Common myeloid progenitor, CD34-positive (primary cell): ENCODE measurements at regions not wholly inside any gene's neighbourhood (a gene's known extent, or its start where the extent isn't known, plus 50 kb on each side); places are given as distances from the start of the nearest gene placed in this dataset.
"Not testable (repeated sequence)": the region's sequence is repeated elsewhere in the genome, so short reads cannot be mapped to it uniquely, and the experiment has no call there.

ENCODE experiments used
- CTCF ChIA-PET: fragments of 350-600 bp; sonication (Branson Sonifier 250); formaldehyde crosslinking; loops from one replicate; lab custom pipeline; 2021; ENCODE audit warnings: antibody characterized with exemption; lab: Charles Lee
- POLR2A ChIA-PET: fragments of 350-600 bp; sonication (Branson Sonifier 250); formaldehyde crosslinking; loops from one replicate; lab custom pipeline; 2021; ENCODE audit warnings: antibody characterized with exemption; lab: Charles Lee
- DNase-seq, 3 donors: peaks; one replicate each; pipeline versions ENCODE4 v3.0.0 to v3.0.0-alpha.2; 2013
- H3K27ac ChIP-seq, 2 experiments: 1 replicate in 1 of 2; 2 replicates in 1 of 2; pipeline ENCODE4 v1.7.0; 2013; ENCODE audit warnings: inconsistent platforms in 2 of 2, low read length in 2 of 2, mild to moderate bottlenecking in 2 of 2, low read depth in 1 of 2, moderate library complexity in 1 of 2; ENCODE audit not compliant: severe bottlenecking in 2 of 2, insufficient read depth in 1 of 2, poor library complexity in 1 of 2
- H3K27me3 ChIP-seq, 5 experiments: replicated peaks in 2 of 5; 1 replicate in 3 of 5; 2 replicates in 2 of 5; pipeline versions ENCODE4 v1.6.1 to v1.7.0; 2013; ENCODE audit warnings: low read length in 4 of 5, mild to moderate bottlenecking in 2 of 5, moderate library complexity in 2 of 5, inconsistent platforms in 1 of 5; ENCODE audit not compliant: insufficient read depth in 5 of 5, control insufficient read depth in 4 of 5
- H3K36me3 ChIP-seq, 4 experiments: 1 replicate in 2 of 4; 2 replicates in 2 of 4; pipeline versions ENCODE4 v1.6.1 to v1.7.0; 2013; ENCODE audit warnings: low read length in 3 of 4, control low read depth in 1 of 4, mild to moderate bottlenecking in 1 of 4; ENCODE audit not compliant: control insufficient read depth in 4 of 4, insufficient read depth in 4 of 4
- H3K4me1 ChIP-seq, 4 experiments: 1 replicate in 3 of 4; 2 replicates in 1 of 4; pipeline versions ENCODE4 v1.6.1 to v1.7.1; 2013; ENCODE audit warnings: low read length in 3 of 4, mild to moderate bottlenecking in 3 of 4, control low read depth in 1 of 4, inconsistent platforms in 1 of 4, moderate library complexity in 1 of 4; ENCODE audit not compliant: control insufficient read depth in 4 of 4, insufficient read depth in 4 of 4; ENCODE audit errors: control extremely low read depth in 1 of 4
- H3K4me3 ChIP-seq, 7 experiments: 1 replicate in 4 of 7; 2 replicates in 3 of 7; pipeline versions ENCODE4 v1.5.1 to v1.7.0; 2013; ENCODE audit warnings: mild to moderate bottlenecking in 7 of 7, low read length in 6 of 7, moderate library complexity in 6 of 7, inconsistent platforms in 2 of 7, low read depth in 2 of 7, control low read depth in 1 of 7; ENCODE audit not compliant: insufficient read depth in 4 of 7, control insufficient read depth in 1 of 7; ENCODE audit errors: extremely low read depth in 1 of 7
- H3K9me3 ChIP-seq, 5 experiments: 1 replicate in 4 of 5; 2 replicates in 1 of 5; pipeline versions ENCODE4 v1.6.1 to v1.7.1; 2013; ENCODE audit warnings: low read length in 4 of 5, mild to moderate bottlenecking in 2 of 5, inconsistent platforms in 1 of 5, low read depth in 1 of 5, moderate library complexity in 1 of 5; ENCODE audit not compliant: control insufficient read depth in 4 of 5, insufficient read depth in 2 of 5; ENCODE audit errors: control extremely low read depth in 1 of 5
- WGBS: methylation state at CpG from one replicate; pipeline ENCODE4 v1.1.5; 2013; ENCODE audit not compliant: insufficient coverage; 5-methylcytosine and 5-hydroxymethylcytosine counted together

GRCh38 chr5:124986667-124987066, 240.2 kb upstream of the ZNF608 start:
- no peaks in the 10 kb centered on the region for H3K36me3 ChIP-seq
- H3K4me3 ChIP-seq, result no peak overlapping the region
- WGBS, result 100% methylated on average over 2 of the region's 3 CpGs
- ChIA-PET POLR2A (interaction anchor here (0.7 kb wide), 1 partner anchor 894 kb away, joined by 4 read pairs; no protein-coding TSS in a partner anchor), CTCF (no interaction called here)
- no peaks in the 10 kb centered on the region for H3K4me1 ChIP-seq
- H3K27ac ChIP-seq, result no peak overlapping the region
- H3K27me3 ChIP-seq, result no peaks in the 10 kb centered on the region
- no peak for DNase-seq
- peaks cover 0 to 30% (median 5%) of the 10 kb centered on the region in 5 experiments for H3K9me3 ChIP-seq

GRCh38 chr5:124987786-124988185, 241.3 kb upstream of the ZNF608 start:
- peaks cover 0 to 30% (median 5%) of the 10 kb centered on the region in 5 experiments for H3K9me3 ChIP-seq
- DNase-seq, POLR2A ChIA-PET, H3K4me3 ChIP-seq, CTCF ChIA-PET, H3K27me3 ChIP-seq, H3K36me3 ChIP-seq, H3K4me1 ChIP-seq, H3K27ac ChIP-seq: not testable (repeated sequence)
- 85% methylated on average over 3 of the region's 3 CpGs for WGBS

GRCh38 chr5:124990723-124991122, 244.3 kb upstream of the ZNF608 start:
- Histone ChIP-seq H3K4me1 (no peaks in the 10 kb centered on the region), H3K9me3 (peaks cover 0 to 18% (median 0%) of the 10 kb centered on the region in 5 experiments), H3K27me3 (no peaks in the 10 kb centered on the region), H3K27ac (no peak overlapping the region), H3K4me3 (no peak overlapping the region), H3K36me3 (no peaks in the 10 kb centered on the region)
- ChIA-PET POLR2A (no interaction called here), CTCF (no interaction called here)
- 100% methylated on average over 1 of the region's 2 CpGs for WGBS
- no peak for DNase-seq

GRCh38 chr5:124995421-124995820, 249.0 kb upstream of the ZNF608 start:
- no peaks in the 10 kb centered on the region for H3K9me3 ChIP-seq
- no peak for DNase-seq
- ChIA-PET POLR2A (interaction anchor here (0.7 kb wide), 1 partner anchor 1182 kb away, joined by 3 read pairs; no protein-coding TSS in a partner anchor), CTCF (interaction anchor here (0.6 to 0.7 kb wide), 2 partner anchors 8 to 11 kb away, joined by 3 read pairs; no protein-coding TSS in a partner anchor)
- no peaks in the 10 kb centered on the region for H3K27me3 ChIP-seq
- H3K27ac ChIP-seq, result no peak overlapping the region
- H3K36me3 ChIP-seq, result no peaks in the 10 kb centered on the region
- H3K4me1 ChIP-seq, result no peaks in the 10 kb centered on the region
- 100% methylated on average over 2 of the region's 4 CpGs for WGBS
- H3K4me3 ChIP-seq, result no peak overlapping the region

- no peak overlapping the region for H3K4me3 ChIP-seq
- no CpG with 5 or more reads among the region's 4 CpGs for WGBS
- no peak for DNase-seq
- H3K36me3 ChIP-seq, result no peaks in the 10 kb centered on the region
- peaks cover 0 to 3% (median 0%) of the 10 kb centered on the region in 5 experiments for H3K27me3 ChIP-seq
- ChIA-PET CTCF (no interaction called here), POLR2A (no interaction called here)
- no peak overlapping the region for H3K27ac ChIP-seq
- no peaks in the 10 kb centered on the region for H3K9me3 ChIP-seq
- no peaks in the 10 kb centered on the region for H3K4me1 ChIP-seq
Measured at GRCh38 chr5:124996023-124996763, 249.8 kb upstream of the ZNF608 start.

- DNase-seq, result no peak
- CTCF ChIA-PET, result interaction anchor here (0.6 kb wide), 1 partner anchor 307 kb away, joined by 5 read pairs; no protein-coding TSS in a partner anchor
- POLR2A ChIA-PET, result no interaction called here
- Histone ChIP-seq H3K9me3 (no peaks in the 10 kb centered on the region), H3K36me3 (no peaks in the 10 kb centered on the region), H3K27ac (no peak overlapping the region), H3K4me1 (no peaks in the 10 kb centered on the region), H3K4me3 (no peak overlapping the region), H3K27me3 (peaks cover 0 to 4% (median 0%) of the 10 kb centered on the region in 5 experiments)
- WGBS, result no CpG with 5 or more reads among the region's 3 CpGs
Measured at GRCh38 chr5:124996764-124997077, 250.3 kb upstream of the ZNF608 start.

GRCh38 chr5:124997186-124997893, 250.9 kb upstream of the ZNF608 start:
- Histone ChIP-seq H3K4me3 (no peak overlapping the region), H3K27ac (no peak overlapping the region), H3K9me3 (no peaks in the 10 kb centered on the region), H3K27me3 (peaks cover 0 to 5% (median 0%) of the 10 kb centered on the region in 5 experiments), H3K36me3 (no peaks in the 10 kb centered on the region), H3K4me1 (no peaks in the 10 kb centered on the region)
- ChIA-PET POLR2A (no interaction called here), CTCF (interaction anchor here (0.6 kb wide), 1 partner anchor 308 kb away, joined by 5 read pairs; no protein-coding TSS in a partner anchor)
- DNase-seq, result no peak
- 96% methylated on average over 2 of the region's 3 CpGs for WGBS
